T follicular helper cell (primary cell): ENCODE measurements at regions not wholly inside any gene's neighbourhood (a gene's known extent, or its start where the extent isn't known, plus 50 kb on each side); places are given as distances from the start of the nearest gene placed in this dataset.

ENCODE experiments used
- DNase-seq: peaks from one replicate; pipeline ENCODE4 v3.0.0-alpha.2; 2020; ENCODE audit warnings: low read depth

DNA sequence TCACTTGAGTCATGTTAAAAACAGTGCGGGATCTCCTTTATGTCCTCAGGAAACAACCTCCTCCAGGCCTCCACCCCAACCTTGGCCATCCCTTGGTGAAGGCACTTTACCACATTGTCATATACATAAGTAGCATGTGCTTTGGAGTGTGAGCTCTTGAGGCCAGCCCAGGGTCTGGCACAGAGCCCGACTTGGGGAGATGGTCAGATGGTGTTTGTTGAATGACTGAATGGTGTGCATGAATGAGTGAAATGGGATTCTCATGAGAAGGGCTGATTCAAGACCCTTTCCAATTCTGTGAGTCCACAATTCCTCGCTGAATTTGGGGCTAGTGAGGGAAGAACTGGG lies 52.9 kb upstream of the DLK1 start:
- DNase-seq = no peak

DNA sequence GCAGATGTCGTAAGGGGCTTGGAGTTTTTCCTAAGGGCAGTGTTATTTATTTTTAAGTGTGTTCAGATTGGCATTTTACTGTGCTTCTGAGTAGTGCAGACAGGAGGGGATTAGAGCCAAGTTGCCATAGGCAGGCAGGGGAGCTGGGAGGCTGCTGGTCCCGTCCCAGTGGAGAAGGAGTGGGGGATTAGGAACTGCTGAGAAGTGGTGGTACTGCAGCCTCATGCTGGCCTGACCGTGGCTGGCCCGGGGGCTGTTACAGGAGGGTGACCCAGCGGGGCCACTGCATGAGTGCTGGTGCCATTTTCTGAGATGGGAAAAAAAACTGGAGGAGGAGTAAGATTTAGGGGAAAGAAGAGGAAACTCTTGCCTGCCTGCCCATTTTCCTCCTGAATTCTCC lies 52.3 kb upstream of the DLK1 start:
- no peak for DNase-seq

DNA sequence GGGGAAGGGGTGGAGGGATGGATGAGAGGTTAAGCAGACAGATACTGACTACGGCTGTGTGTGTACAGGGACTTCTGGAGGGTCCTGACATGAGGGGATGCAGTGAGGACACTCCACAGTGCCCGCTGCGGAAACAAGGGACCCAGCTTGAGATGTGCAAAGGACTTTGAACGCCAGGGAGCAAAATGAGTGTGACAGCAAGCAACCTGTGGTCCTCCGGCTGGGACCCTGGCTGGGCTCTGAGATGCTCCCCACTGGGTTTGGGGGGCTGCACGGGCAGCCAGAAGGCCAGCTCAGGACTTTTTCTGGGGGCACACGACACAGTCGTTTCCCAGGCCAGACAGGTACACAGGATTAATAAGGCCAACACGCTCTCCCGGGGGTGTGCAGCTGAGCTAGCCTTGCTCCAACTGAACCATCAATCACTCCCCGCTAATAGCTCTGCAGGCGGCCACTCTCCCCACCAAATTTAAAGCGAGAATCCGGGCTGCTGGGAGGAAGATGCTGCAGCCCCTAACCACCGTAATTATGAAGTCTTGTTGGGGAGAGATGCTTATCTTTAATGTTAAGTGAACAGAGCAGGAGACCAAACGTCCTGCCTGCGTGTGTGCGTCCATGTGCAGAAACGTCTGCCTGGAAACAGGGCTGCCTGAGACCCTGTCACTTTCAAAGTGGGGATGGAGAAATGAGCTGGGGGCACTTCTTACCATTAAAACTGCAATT lies 51.6 kb upstream of the DLK1 start:
- DNase-seq = no peak

DNA sequence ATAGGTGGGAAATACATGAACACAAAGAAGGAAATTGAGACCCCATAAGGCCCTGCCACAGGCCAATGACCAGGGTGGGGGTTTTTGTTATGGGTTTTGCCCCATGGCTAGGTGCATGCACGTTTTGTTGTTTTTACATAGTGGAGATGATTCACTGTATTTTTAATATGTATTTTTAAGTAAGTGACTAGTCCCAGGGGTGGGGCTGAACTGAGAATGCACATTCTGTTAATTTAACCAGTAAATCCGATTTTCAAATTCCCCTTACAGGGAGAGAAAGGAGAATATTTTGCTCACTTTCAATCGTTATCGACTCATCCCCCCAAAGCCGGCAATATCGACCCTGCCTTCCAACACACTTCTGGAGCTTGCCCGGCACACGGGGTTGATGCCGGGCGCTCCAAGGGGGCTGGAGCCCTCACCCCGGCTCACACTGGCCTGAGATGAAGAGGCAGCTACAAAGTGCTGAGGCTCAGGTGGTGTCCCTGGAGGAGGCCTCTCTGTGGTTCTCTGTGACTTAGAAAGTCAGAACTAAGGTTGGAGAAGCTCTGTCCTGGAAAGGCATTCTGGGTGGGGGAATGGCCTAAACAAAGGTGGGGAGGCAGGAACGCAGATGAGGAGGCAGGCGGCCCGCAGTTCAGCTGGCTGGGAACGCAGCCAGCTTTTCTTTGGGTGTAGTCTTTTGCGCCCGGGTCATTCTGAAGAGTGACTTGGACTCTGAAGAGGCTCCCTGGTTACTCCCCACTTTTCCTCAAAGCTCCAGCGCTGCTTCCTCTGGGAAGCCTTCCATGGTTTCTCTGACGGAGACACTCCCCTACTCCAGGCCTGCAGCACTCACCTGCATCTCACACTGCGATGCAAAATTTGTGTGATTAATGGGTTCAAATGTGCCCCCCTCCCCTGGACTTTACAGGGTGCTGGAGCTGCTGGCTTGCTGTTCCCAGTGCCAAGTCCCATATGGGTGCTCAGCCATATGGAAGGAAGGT lies 50.7 kb upstream of the DLK1 start:
- no peak for DNase-seq
